ENCODE measurements at regions not wholly inside any gene's neighbourhood (a gene's known extent, or its start where the extent isn't known, plus 50 kb on each side); places are given as distances from the start of the nearest gene placed in this dataset.

GRCh38 chr13:26831336-26831908 is 70.8 kb upstream of the GPR12 start:
- DNase-seq (ENCODE audit: low read depth): no peak

- DNase-seq (ENCODE audit: low read depth): no peak
Observed at GRCh38 chr13:26829716-26830115, 69.1 kb upstream of the GPR12 start.

- no peak for DNase-seq (ENCODE audit: low read depth)
Observed at GRCh38 chr13:26824581-26824980, 64.0 kb upstream of the GPR12 start.

GRCh38 chr13:26822146-26822545 is 61.6 kb upstream of the GPR12 start:
- DNase-seq (ENCODE audit: low read depth): no peak

GRCh38 chr13:26821672-26822071 is 61.1 kb upstream of the GPR12 start:
- no peak for DNase-seq (ENCODE audit: low read depth)

- DNase-seq (ENCODE audit: low read depth): no peak
Observed at GRCh38 chr13:26820871-26821270, 60.3 kb upstream of the GPR12 start.

- DNase-seq (ENCODE audit: low read depth): no peak
Observed at GRCh38 chr13:26819046-26819445, 58.5 kb upstream of the GPR12 start.

- DNase-seq (ENCODE audit: low read depth): no peak
Observed at GRCh38 chr13:26816881-26817280, 56.3 kb upstream of the GPR12 start.

- DNase-seq (ENCODE audit: low read depth): no peak
Observed at GRCh38 chr13:26813980-26814348, 53.4 kb upstream of the GPR12 start.

GRCh38 chr13:26813321-26813979 is 52.9 kb upstream of the GPR12 start:
- no peak for DNase-seq (ENCODE audit: low read depth)

GRCh38 chr13:26811581-26811980 is 51.0 kb upstream of the GPR12 start:
- DNase-seq (ENCODE audit: low read depth): no peak

Measured in T-helper 22 cell (primary cell).